Activated CD8-positive, alpha-beta T cell treated with anti-CD3 and anti-CD28 coated beads, Interleukin-2, amount 10 ng/mL, durations not matched to agents 7 days and 5 days (primary cell): ENCODE measurements at regions not wholly inside any gene's neighbourhood (a gene's known extent, or its start where the extent isn't known, plus 50 kb on each side); places are given as distances from the start of the nearest gene placed in this dataset.

ENCODE experiments used
- ATAC-seq: fragments of 150-1000 bp; cut with Tn5 transposase; one replicate; pipeline ENCODE4 v1.10.0; 2021; ENCODE audit warnings: moderate library complexity
- CTCF ChIA-PET: fragments of 350-600 bp; sonication (Branson Sonifier 250); formaldehyde crosslinking; loops from one replicate; lab custom pipeline; 2021; ENCODE audit warnings: antibody characterized with exemption; lab: Charles Lee
- POLR2A ChIA-PET: fragments of 350-600 bp; sonication (Branson Sonifier 250); formaldehyde crosslinking; loops from one replicate; lab custom pipeline; 2021; ENCODE audit warnings: antibody characterized with exemption; lab: Charles Lee
- DNase-seq: peaks from one replicate; pipeline ENCODE4 v3.0.0-alpha.2; 2020
- H3K27ac Mint-ChIP-seq: one replicate; pipeline ENCODE4 v1.8.0; 2021; ENCODE audit warnings: mild to moderate bottlenecking, mixed read lengths
- H3K27me3 Mint-ChIP-seq: one replicate; pipeline ENCODE4 v1.8.0; 2021; ENCODE audit warnings: low read depth, mixed read lengths
- H3K36me3 Mint-ChIP-seq: one replicate; pipeline ENCODE4 v1.8.0; 2021; ENCODE audit warnings: low read depth, mixed read lengths
- H3K4me1 Mint-ChIP-seq: one replicate; pipeline ENCODE4 v1.8.0; 2021; ENCODE audit warnings: low read depth, mixed read lengths
- H3K4me3 Mint-ChIP-seq: one replicate; pipeline ENCODE4 v1.8.0; 2021; ENCODE audit warnings: mild to moderate bottlenecking, mixed read lengths
- H3K9me3 Mint-ChIP-seq: one replicate; pipeline ENCODE4 v1.8.0; 2022; ENCODE audit warnings: mixed read lengths; ENCODE audit not compliant: insufficient read depth

- H3K4me1 Mint-ChIP-seq = no peaks in the 10 kb centered on the region
- no peaks in the 10 kb centered on the region for H3K27me3 Mint-ChIP-seq
- H3K4me3 Mint-ChIP-seq = no peak overlapping the region
- DNase-seq (no peak), ATAC-seq (no peak)
- CTCF ChIA-PET = no interaction called here
- peaks cover 7% of the 10 kb centered on the region for H3K9me3 Mint-ChIP-seq
- POLR2A ChIA-PET = no interaction called here
- no peaks in the 10 kb centered on the region for H3K36me3 Mint-ChIP-seq
- no peak overlapping the region for H3K27ac Mint-ChIP-seq
Measured at GRCh38 chr5:28862860-28863196, 1824.4 kb upstream of the CDH9 start.

DNA sequence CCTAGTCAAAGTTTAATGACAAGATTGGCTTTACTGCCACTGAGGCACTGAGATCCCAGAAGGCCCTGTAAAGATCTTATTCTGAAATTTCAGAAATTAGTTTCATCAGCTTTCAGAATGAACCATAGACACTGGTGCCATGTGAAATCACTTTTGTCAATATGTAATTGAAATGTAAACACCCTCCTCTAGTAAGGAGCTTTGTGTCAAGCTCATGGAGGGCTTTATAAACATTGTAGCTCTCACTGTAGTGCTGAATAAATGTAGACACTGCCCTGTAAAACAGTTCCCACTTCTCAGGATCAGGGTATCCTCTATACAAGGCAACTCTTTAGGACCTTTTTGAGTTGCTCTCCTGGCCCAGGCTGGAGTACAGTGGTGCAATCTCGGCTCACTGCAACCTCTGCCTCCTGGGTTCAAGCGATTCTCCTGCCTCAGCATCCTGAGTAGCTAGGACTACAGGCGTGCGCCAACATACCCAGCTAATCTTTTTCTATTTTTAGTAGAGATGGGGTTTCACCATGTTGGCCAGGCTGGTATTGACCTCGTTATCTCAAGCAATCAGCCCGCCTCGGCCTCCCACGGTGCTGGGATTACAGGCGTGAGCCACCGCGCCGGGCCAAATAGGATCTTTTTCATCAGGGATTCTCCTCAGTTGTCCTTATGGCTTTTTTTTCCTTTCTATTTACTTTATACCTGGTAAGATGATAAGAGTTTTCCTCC lies 1823.9 kb upstream of the CDH9 start:
- POLR2A ChIA-PET = no interaction called here

DNA sequence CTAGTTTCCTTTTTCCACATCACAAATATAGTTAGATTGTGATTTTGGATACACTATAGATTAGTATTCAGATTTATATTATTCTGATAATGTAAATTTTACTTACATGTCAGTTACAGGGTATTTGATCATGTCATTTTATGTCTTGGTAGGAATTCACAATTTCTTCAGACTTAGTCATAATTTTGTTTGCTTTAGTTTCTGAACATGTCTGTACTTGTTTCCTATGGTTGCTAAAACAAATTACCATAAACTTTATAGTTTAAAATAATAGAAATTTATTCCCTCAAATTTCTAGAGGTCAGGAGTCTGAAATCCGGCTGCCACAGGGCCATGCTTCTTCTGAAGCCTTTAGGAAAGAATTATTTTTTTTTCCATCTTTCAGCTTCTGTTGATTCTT lies 1817.2 kb upstream of the CDH9 start:
- DNase-seq (no peak), ATAC-seq (no peak)
- no peak overlapping the region for H3K27ac Mint-ChIP-seq
- H3K9me3 Mint-ChIP-seq = peaks cover 6% of the 10 kb centered on the region
- no peaks in the 10 kb centered on the region for H3K27me3 Mint-ChIP-seq
- ChIA-PET CTCF (no interaction called here), POLR2A (no interaction called here)
- no peaks in the 10 kb centered on the region for H3K36me3 Mint-ChIP-seq
- H3K4me3 Mint-ChIP-seq = no peak overlapping the region
- H3K4me1 Mint-ChIP-seq = no peaks in the 10 kb centered on the region

More for the DNA sequence above, 1823.9 kb upstream of the CDH9 start:
- ATAC-seq (no peak), DNase-seq (no peak)
- peaks cover 7% of the 10 kb centered on the region for H3K9me3 Mint-ChIP-seq
- no peaks in the 10 kb centered on the region for H3K36me3 Mint-ChIP-seq
- H3K27me3 Mint-ChIP-seq = no peaks in the 10 kb centered on the region
- CTCF ChIA-PET = no interaction called here
- no peak overlapping the region for H3K4me3 Mint-ChIP-seq
- no peaks in the 10 kb centered on the region for H3K4me1 Mint-ChIP-seq
- no peak overlapping the region for H3K27ac Mint-ChIP-seq

DNA sequence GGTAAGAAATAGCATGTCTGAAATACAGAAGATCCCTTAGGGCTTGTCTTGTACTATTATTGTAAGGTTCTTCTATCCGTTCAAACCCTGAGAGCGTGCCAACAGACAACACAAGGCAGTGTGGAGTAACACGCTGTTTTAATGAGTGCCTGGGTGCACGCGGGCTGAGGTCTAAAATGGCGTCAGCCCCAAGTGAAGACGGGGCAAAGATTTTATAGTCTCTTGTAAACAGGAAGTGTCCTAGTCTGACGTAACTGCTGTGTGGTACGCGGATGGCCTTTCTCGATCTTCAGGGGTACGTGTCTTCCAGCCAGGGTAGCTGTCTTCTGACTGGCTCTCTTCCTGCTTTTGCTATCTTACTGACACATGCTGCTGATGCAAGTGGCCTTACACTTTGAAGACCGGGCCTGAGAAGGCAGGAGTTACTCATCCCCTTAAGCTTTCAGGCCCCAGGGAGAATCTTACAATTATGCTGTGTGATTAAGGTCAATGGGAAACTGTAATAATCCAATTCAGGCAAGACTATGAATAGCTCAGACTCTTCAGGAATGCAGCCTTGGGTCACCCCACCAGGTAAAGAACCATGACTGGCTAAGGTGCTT lies 1812.0 kb upstream of the CDH9 start:
- H3K4me3 Mint-ChIP-seq = no peak overlapping the region
- POLR2A ChIA-PET = no interaction called here

DNA sequence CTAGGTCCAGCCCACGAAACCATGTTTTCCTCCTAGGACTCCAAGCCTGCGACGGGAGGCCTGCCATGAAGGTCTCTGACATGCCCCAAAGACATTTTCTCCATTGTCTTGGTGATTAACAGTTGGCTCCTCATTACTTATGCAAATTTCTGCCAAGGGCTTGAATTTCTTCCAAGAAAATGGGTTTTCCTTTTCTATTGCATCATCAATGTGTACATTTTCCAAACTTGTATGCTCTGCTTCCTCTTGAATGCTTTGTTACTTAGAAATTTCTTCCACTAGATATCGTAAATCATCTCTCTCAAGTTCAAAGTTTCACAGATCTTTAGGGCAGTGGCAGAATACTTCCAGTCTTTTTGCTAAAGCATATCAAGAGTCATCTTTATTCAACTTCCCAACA lies 1792.7 kb upstream of the CDH9 start:
- no peak for DNase-seq
- CTCF ChIA-PET = no interaction called here
- Mint-ChIP-seq H3K4me1 (no peaks in the 10 kb centered on the region), H3K4me3 (no peak overlapping the region), H3K27ac (no peak overlapping the region), H3K9me3 (peaks cover 28% of the 10 kb centered on the region), H3K36me3 (no peaks in the 10 kb centered on the region), H3K27me3 (no peaks in the 10 kb centered on the region)
- no peak for ATAC-seq
- POLR2A ChIA-PET = no interaction called here

More for the DNA sequence above, 1812.0 kb upstream of the CDH9 start:
- Mint-ChIP-seq H3K36me3 (no peaks in the 10 kb centered on the region), H3K4me1 (no peaks in the 10 kb centered on the region), H3K27ac (no peak overlapping the region), H3K27me3 (no peaks in the 10 kb centered on the region), H3K9me3 (peaks cover 6% of the 10 kb centered on the region)
- no peak for DNase-seq
- ATAC-seq = no peak
- CTCF ChIA-PET = no interaction called here

GRCh38 chr5:28823231-28823630 lies 1784.8 kb upstream of the CDH9 start:
- Mint-ChIP-seq H3K9me3 (peaks cover 16% of the 10 kb centered on the region), H3K4me3 (no peak overlapping the region), H3K4me1 (no peaks in the 10 kb centered on the region), H3K27me3 (no peaks in the 10 kb centered on the region), H3K27ac (no peak overlapping the region), H3K36me3 (no peaks in the 10 kb centered on the region)
- ChIA-PET CTCF (no interaction called here), POLR2A (no interaction called here)
- ATAC-seq = no peak
- no peak for DNase-seq

DNA sequence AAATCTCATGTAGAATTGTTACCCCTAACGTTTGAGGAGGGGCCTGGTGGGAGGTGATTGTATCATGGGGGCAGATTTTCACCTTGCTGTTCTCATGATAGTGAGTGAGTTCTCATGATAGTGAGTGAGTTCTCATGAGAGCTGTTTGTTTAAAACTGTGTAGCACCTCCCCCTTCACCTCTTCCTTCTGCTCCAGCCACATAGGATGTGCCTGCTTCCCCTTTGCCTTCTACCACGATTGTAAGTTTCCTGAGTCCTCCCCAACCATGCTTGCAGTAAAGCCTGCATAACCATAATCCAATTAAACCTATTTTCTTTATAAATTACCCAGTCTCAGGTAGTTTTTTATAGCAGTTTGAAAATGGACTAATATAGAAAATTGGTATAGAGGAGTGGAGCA lies 1783.7 kb upstream of the CDH9 start:
- POLR2A ChIA-PET = no interaction called here
- CTCF ChIA-PET = no interaction called here
- H3K4me3 Mint-ChIP-seq = no peak overlapping the region
- H3K27me3 Mint-ChIP-seq = no peaks in the 10 kb centered on the region
- no peaks in the 10 kb centered on the region for H3K36me3 Mint-ChIP-seq
- ATAC-seq = no peak
- peaks cover 16% of the 10 kb centered on the region for H3K9me3 Mint-ChIP-seq
- H3K27ac Mint-ChIP-seq = no peak overlapping the region
- H3K4me1 Mint-ChIP-seq = no peaks in the 10 kb centered on the region
- DNase-seq = no peak

DNA sequence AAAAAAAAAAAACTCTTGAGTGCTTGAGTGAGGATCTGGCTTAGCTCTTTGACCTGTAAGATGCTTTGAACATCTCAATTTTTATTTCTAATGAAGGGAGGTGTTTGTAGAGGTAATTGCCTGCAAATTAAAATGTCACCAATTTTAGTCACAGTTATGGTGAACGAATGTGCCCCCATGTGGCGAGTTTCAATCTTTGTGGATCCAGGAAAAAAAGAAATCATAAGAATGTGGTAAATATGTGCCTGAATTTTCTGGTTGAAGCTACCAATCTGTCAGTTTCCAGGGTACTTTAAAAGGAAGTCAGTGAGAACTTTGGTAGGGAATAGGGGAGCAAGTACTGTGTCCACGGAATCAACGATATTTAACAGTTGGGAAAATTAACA lies 1772.4 kb upstream of the CDH9 start:
- no peak for ATAC-seq
- no peaks in the 10 kb centered on the region for H3K27me3 Mint-ChIP-seq
- peaks cover 10% of the 10 kb centered on the region for H3K9me3 Mint-ChIP-seq
- no peaks in the 10 kb centered on the region for H3K4me1 Mint-ChIP-seq
- H3K4me3 Mint-ChIP-seq = no peak overlapping the region
- H3K27ac Mint-ChIP-seq = no peak overlapping the region
- POLR2A ChIA-PET = no interaction called here
- no peak for DNase-seq
- no peaks in the 10 kb centered on the region for H3K36me3 Mint-ChIP-seq
- CTCF ChIA-PET = no interaction called here

- no peak for DNase-seq
- ChIA-PET CTCF (no interaction called here), POLR2A (no interaction called here)
- ATAC-seq = no peak
- no peak overlapping the region for H3K4me3 Mint-ChIP-seq
- H3K27ac Mint-ChIP-seq = no peak overlapping the region
- H3K4me1 Mint-ChIP-seq = no peaks in the 10 kb centered on the region
- H3K9me3 Mint-ChIP-seq = peaks cover 10% of the 10 kb centered on the region
- no peaks in the 10 kb centered on the region for H3K27me3 Mint-ChIP-seq
- H3K36me3 Mint-ChIP-seq = no peaks in the 10 kb centered on the region
Measured at GRCh38 chr5:28809811-28810750, 1771.7 kb upstream of the CDH9 start.

DNA sequence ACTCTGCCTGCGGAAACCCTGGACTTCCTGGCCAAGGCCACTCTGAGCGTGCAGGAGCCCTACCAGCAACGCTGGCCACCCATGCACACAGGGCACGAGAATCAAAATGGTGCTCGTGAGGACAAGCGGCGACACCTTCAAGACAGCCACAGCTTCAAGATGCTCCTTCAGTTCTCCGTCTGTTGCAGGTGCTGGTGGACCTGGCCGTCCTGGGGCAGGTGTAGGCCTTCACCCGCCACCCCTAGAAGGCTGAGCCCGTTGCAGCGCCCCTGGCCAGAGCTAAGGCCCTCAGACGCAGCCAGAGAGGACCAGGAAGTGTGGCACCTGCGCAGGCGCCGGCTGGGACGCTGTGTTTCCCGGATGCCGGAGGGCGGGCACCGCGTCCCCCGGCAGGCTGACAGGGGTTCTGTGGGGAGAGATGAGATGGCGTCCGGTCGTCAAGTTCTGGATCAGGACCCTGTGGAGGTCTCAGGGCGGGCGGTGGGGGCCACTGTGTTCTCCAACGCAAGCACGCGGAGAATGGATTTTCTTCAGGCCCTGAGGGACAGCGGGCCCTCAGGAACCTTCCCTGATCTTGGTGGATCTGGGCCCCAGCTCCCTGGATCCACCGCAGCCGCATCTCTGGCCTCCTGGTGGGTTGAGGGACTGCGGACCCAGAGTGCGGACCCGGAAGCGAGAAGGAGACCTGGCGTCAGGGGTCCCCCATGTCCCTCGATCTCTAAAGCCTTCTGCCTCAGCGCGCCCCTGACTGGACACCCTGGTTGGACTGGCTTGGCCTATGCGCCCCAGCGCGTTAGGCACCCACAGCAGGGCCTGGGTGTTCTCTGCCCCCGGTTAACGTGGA lies 1770.8 kb upstream of the CDH9 start:
- DNase-seq (no peak), ATAC-seq (no peak)
- ChIA-PET POLR2A (no interaction called here), CTCF (no interaction called here)
- Mint-ChIP-seq H3K4me3 (no peak overlapping the region), H3K4me1 (no peaks in the 10 kb centered on the region), H3K9me3 (peaks cover 10% of the 10 kb centered on the region), H3K27me3 (no peaks in the 10 kb centered on the region), H3K27ac (no peak overlapping the region), H3K36me3 (no peaks in the 10 kb centered on the region)

- no peaks in the 10 kb centered on the region for H3K36me3 Mint-ChIP-seq
- CTCF ChIA-PET = no interaction called here
- no peak overlapping the region for H3K27ac Mint-ChIP-seq
- no peaks in the 10 kb centered on the region for H3K27me3 Mint-ChIP-seq
- ATAC-seq (no peak), DNase-seq (no peak)
- peaks cover 7% of the 10 kb centered on the region for H3K9me3 Mint-ChIP-seq
- H3K4me3 Mint-ChIP-seq = no peak overlapping the region
- H3K4me1 Mint-ChIP-seq = no peaks in the 10 kb centered on the region
- POLR2A ChIA-PET = no interaction called here
Measured at GRCh38 chr5:28807195-28807729, 1768.9 kb upstream of the CDH9 start.
